Uterus (tissue), 3 donors: ENCODE measurements at regions not wholly inside any gene's neighbourhood (a gene's known extent, or its start where the extent isn't known, plus 50 kb on each side); places are given as distances from the start of the nearest gene placed in this dataset.

Experiments used
- DNase-seq, 2 donors: peaks; one replicate each; pipeline ENCODE4 v3.0.0-alpha.2; 2019 to 2020
- H3K27ac ChIP-seq, 2 donors: fragments of 200-600 bp; sonication (generic); 1 replicate in 1 of 2; 2 replicates in 1 of 2; pipeline ENCODE4 v1.5.1; 2016 to 2018
- H3K27me3 ChIP-seq, 2 donors: fragments of 200-600 bp; sonication (generic); one replicate each; pipeline ENCODE4 v1.5.1; 2018 to 2019; ENCODE audit warnings: control low read depth in 1 of 2
- H3K36me3 ChIP-seq, 2 donors: fragments of 200-600 bp; sonication (generic); one replicate each; pipeline ENCODE4 v1.5.1; 2019; ENCODE audit warnings: control low read depth in 1 of 2
- H3K4me1 ChIP-seq, 2 donors: fragments of 200-600 bp; sonication (generic); one replicate each; pipeline ENCODE4 v1.5.1; 2018 to 2019; ENCODE audit warnings: control low read depth in 1 of 2
- H3K4me3 ChIP-seq, 2 donors: fragments of 200-600 bp; sonication (generic); 1 replicate in 1 of 2; 2 replicates in 1 of 2; pipeline ENCODE4 v1.5.1; 2018 to 2019; ENCODE audit warnings: mild to moderate bottlenecking in 1 of 2
- H3K9me3 ChIP-seq, 2 donors: fragments of 200-600 bp; sonication (generic); one replicate each; pipeline ENCODE4 v1.5.1; 2019; ENCODE audit warnings: control low read depth in 1 of 2
- CTCF ChIP-seq, 4 experiments: fragments of 200-600 bp in 2 of 4; fragments of 450-650 bp in 2 of 4; sonication (generic) in 2 of 4; IDR thresholded peaks; one replicate each; pipeline ENCODE4 v1.5.1; 2016 to 2019; ENCODE audit warnings: antibody characterized with exemption in 4 of 4, mild to moderate bottlenecking in 2 of 4, moderate library complexity in 1 of 4
- POLR2A ChIP-seq, 2 donors: fragments of 450-650 bp; IDR thresholded peaks; one replicate each; pipeline ENCODE4 v1.6.1; 2016; ENCODE audit warnings: antibody characterized with exemption in 2 of 2, mild to moderate bottlenecking in 1 of 2, moderate library complexity in 1 of 2
- intact Hi-C: fragments of 100-400 bp; cut with DNase I; formaldehyde crosslinking; loops from one replicate; pipeline ENCODE4 v1.15.1; 2023; ENCODE audit warnings: low total_unique reads
- donor health status: DM: yes; HTN: yes; CAD: no.

GRCh38 chr5:89840906-89841305 lies 568.6 kb downstream of the CETN3 start:
- Histone ChIP-seq H3K4me1 (no peaks in the 10 kb centered on the region), H3K36me3 (no peaks in the 10 kb centered on the region), H3K27me3 (no peaks in the 10 kb centered on the region), H3K4me3 (no peak overlapping the region), H3K9me3 (no peaks in the 10 kb centered on the region), H3K27ac (no peak overlapping the region)
- TF ChIP-seq CTCF (IDR thresholded peaks at IDR 0.05) (no peak), POLR2A (IDR thresholded peaks at IDR 0.05) (no peak)
- intact Hi-C loops = no loop called here
- no peak for DNase-seq

- no peak for TF ChIP-seq CTCF (IDR thresholded peaks at IDR 0.05)
- no peak for TF ChIP-seq POLR2A (IDR thresholded peaks at IDR 0.05)
- H3K36me3 ChIP-seq = no peaks in the 10 kb centered on the region
- no peak for DNase-seq
- intact Hi-C loops = no loop called here
- H3K4me1 ChIP-seq = no peaks in the 10 kb centered on the region
- H3K27me3 ChIP-seq = no peaks in the 10 kb centered on the region
- H3K9me3 ChIP-seq = no peaks in the 10 kb centered on the region
- H3K27ac ChIP-seq = peak overlapping the region; percentile 32 to 52
- no peak overlapping the region for H3K4me3 ChIP-seq
Observed at GRCh38 chr5:89830691-89831090, 578.9 kb downstream of the CETN3 start.

- H3K4me1 ChIP-seq = no peaks in the 10 kb centered on the region
- no peak for DNase-seq
- no peaks in the 10 kb centered on the region for H3K36me3 ChIP-seq
- H3K27me3 ChIP-seq = no peaks in the 10 kb centered on the region
- H3K9me3 ChIP-seq = no peaks in the 10 kb centered on the region
- intact Hi-C loops = no loop called here
- no peak for TF ChIP-seq CTCF (IDR thresholded peaks at IDR 0.05)
- no peak for TF ChIP-seq POLR2A (IDR thresholded peaks at IDR 0.05)
- H3K4me3 ChIP-seq = no peak overlapping the region
- no peak overlapping the region for H3K27ac ChIP-seq
Observed at GRCh38 chr5:89827960-89828359, 581.6 kb downstream of the CETN3 start.

GRCh38 chr5:89827359-89827758 lies 582.2 kb downstream of the CETN3 start:
- no peaks in the 10 kb centered on the region for H3K4me1 ChIP-seq
- no peaks in the 10 kb centered on the region for H3K36me3 ChIP-seq
- no peak for TF ChIP-seq POLR2A (IDR thresholded peaks at IDR 0.05)
- TF ChIP-seq CTCF (IDR thresholded peaks at IDR 0.05) = no peak
- intact Hi-C loops = no loop called here
- H3K27me3 ChIP-seq = no peaks in the 10 kb centered on the region
- H3K9me3 ChIP-seq = no peaks in the 10 kb centered on the region
- no peak overlapping the region for H3K27ac ChIP-seq
- no peak overlapping the region for H3K4me3 ChIP-seq
- DNase-seq = no peak

- Histone ChIP-seq H3K27ac (no peak overlapping the region), H3K27me3 (no peaks in the 10 kb centered on the region), H3K4me3 (no peak overlapping the region), H3K4me1 (no peaks in the 10 kb centered on the region), H3K36me3 (no peaks in the 10 kb centered on the region), H3K9me3 (no peaks in the 10 kb centered on the region)
- no peak for TF ChIP-seq POLR2A (IDR thresholded peaks at IDR 0.05)
- no peak for TF ChIP-seq CTCF (IDR thresholded peaks at IDR 0.05)
- DNase-seq = no peak
- intact Hi-C loops = no loop called here
Observed at GRCh38 chr5:89826938-89827337, 582.6 kb downstream of the CETN3 start.
